ENCODE measurements at regions not wholly inside any gene's neighbourhood (a gene's known extent, or its start where the extent isn't known, plus 50 kb on each side); places are given as distances from the start of the nearest gene placed in this dataset.
A peak's percentile ranks its signal among the peaks of the same experiment; 100 is the strongest.

- no peak overlapping the region for H3K4me3 ChIP-seq (ENCODE audit: low read depth, low read length)
- peak; percentile 52 for TF ChIP-seq CTCF (conservative IDR thresholded peaks at IDR 0.05; ENCODE audit: low read depth, low read length)
- peak; percentile 76 for DNase-seq (ENCODE audit: low read depth)
These were observed 496.4 kb downstream of the PCNX1 start for GRCh38 chr14:71403656-71404055.

DNA sequence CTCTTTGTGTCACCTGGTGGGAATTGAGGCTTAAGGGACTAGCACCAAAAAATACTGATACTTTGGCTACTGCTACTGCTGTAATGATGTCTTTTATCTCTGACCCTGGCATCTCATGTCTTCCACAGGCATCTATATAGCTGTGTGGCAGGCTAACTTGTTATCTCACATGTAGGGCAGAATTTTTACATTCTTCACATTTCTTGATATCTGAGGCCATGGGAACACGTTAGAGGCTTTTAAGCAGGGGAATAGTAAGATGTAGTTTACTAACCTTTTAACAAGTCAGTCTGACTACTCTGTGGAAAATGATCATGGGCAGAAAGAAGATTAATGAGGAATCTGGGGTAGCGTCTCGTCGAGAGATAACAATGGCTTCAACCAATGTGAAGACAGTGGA lies 498.4 kb downstream of the PCNX1 start:
- TF ChIP-seq CTCF (conservative IDR thresholded peaks at IDR 0.05; ENCODE audit: low read depth, low read length), result no peak
- no peak overlapping the region for H3K4me3 ChIP-seq (ENCODE audit: low read depth, low read length)
- DNase-seq (ENCODE audit: low read depth), result no peak

DNA sequence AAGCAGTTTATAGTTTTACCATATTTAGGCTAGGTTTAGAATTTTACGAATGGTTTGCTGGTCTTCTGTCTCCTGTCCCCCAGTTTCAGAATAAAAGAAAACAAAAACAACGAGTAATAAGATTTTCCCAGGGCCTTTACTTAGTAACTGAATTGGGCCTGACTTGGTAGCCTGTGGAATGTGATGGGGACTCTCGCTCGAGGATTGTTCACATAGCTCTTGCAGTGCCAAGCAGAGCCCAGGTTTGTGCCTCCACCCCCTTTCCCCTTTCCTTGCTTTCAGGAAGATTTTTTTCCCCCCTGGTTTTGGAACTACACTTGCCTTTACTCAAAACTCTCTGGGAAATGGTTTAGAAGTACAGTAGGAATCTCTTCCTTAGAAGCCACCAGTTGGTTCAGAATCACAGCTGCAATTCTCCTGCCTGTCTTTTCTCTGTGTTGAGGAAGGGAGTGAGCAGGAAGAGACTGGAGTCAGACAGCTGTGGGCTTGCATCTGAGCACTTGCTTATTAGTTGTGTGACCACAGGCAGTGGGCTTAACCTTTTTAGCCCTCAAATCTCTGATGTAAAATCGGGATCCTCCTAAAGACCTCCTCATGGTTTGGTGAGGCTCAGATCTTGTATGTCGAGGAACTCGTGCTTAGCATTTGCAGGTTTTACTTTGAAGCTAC lies 501.2 kb downstream of the PCNX1 start:
- DNase-seq (ENCODE audit: low read depth), result peak; percentile 35
- no peak overlapping the region for H3K4me3 ChIP-seq (ENCODE audit: low read depth, low read length)
- no peak for TF ChIP-seq CTCF (conservative IDR thresholded peaks at IDR 0.05; ENCODE audit: low read depth, low read length)

GRCh38 chr14:71410578-71411284 lies 503.5 kb downstream of the PCNX1 start:
- H3K4me3 ChIP-seq (ENCODE audit: low read depth, low read length), result no peak overlapping the region
- no peak for TF ChIP-seq CTCF (conservative IDR thresholded peaks at IDR 0.05; ENCODE audit: low read depth, low read length)
- DNase-seq (ENCODE audit: low read depth), result peak; percentile 30

- TF ChIP-seq CTCF (conservative IDR thresholded peaks at IDR 0.05; ENCODE audit: low read depth, low read length), result no peak
- DNase-seq (ENCODE audit: low read depth), result no peak
- H3K4me3 ChIP-seq (ENCODE audit: low read depth, low read length), result no peak overlapping the region
These were observed 504.0 kb downstream of the PCNX1 start for GRCh38 chr14:71411285-71411595.

DNA sequence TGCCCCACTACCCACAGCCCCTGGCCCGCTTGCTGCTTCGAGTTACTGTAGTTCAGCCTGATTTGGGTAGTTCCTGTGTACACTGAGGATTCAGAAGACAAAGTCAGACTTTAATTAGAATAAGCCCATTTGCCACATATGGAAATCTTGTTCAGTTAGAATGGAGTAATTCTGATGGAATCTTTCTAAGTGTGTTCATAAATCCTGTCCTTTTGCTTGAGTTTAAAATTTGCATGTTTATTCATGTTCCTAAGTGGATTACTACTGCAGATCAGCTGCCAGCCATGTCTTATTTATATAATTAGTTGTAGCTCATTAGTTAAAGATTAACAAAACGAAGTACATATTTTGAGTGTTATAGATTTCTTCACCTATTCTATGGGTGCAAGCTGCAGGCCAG lies 504.5 kb downstream of the PCNX1 start:
- no peak overlapping the region for H3K4me3 ChIP-seq (ENCODE audit: low read depth, low read length)
- no peak for TF ChIP-seq CTCF (conservative IDR thresholded peaks at IDR 0.05; ENCODE audit: low read depth, low read length)
- no peak for DNase-seq (ENCODE audit: low read depth)

Data from choroid plexus epithelial cell (primary cell).